Embryonic facial prominence (tissue), 1 donor: ENCODE measurements at regions not wholly inside any gene's neighbourhood (a gene's known extent, or its start where the extent isn't known, plus 50 kb on each side); places are given as distances from the start of the nearest gene placed in this dataset.

Source experiments
- DNase-seq: peaks from one replicate; pipeline ENCODE4 v3.0.0-alpha.2; 2016; ENCODE audit errors: extremely low spot score

DNA sequence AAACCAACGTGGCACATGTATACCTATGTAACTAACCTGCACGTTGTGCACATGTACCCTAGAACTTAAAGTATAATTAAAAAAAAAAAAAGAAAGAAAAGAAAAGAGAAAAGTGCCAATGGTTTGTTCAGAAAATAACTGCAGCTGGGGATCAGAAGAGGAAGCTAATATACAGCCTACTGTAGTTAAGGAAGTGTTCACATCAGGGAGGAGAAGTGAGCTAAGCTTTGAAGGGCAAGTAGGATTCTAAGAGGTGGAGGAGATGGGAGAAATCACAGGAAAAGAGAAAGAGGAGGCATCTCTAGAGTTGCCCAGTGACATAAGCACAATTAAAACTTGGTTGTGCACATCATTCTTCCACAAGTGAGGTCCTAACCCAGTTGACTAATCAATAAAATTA lies 214.4 kb upstream of the DTNBP1 start:
- no peak for DNase-seq

DNA sequence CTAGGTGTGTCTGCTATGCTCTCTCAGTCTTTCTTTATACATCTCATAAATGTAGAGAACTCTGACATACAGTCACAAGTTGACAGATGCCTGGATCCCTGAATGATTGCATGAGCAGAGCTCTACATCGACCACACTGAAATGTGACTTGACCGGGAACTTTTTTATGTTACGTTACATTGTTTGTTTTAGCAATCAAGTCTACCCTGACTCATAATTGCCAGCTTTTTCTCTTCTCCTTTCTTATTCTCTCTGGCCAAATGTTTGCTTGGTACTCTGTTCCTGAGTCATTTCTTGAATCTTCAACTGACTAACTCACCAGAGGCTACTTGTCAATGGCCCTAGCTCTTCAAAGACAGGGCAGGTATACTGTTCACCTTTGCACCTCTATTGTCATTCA lies 213.6 kb upstream of the DTNBP1 start:
- no peak for DNase-seq

DNA sequence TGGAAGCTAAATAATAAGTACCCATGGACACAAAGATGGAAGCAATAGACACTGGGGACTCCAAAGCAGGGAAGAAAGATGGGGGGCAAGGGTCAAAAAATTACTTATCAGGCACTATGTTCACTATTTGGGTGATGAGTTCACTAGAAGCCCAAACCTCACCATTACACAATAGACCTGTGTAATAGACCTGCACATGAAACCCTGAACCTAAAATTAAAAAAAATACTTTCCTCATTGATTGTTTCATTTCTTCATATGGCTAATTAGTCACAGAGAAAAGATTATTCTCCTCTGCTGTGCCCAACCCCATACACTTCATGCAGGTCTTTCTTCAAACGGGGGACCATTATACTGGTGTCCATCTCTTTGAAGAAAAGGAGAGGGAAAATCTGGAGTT lies 213.0 kb upstream of the DTNBP1 start:
- DNase-seq, result no peak

DNA sequence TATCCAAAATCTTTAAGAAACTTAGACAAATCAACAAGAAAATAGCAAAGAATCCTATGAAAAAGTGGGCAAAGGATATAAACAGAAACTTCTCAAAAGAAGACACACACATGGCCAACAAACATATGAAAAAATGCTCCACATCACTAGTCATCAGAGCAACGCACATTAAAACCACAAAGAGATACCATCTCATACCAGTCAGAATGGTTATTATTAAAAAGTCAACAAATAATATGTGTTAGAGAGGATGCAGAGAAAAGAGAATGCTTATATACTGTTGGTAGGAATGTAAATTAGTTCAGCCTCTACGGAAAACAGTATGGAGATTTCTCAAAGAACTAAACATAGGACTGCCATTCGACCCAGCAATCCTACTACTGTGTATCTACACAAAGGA lies 212.0 kb upstream of the DTNBP1 start:
- DNase-seq, result no peak

DNA sequence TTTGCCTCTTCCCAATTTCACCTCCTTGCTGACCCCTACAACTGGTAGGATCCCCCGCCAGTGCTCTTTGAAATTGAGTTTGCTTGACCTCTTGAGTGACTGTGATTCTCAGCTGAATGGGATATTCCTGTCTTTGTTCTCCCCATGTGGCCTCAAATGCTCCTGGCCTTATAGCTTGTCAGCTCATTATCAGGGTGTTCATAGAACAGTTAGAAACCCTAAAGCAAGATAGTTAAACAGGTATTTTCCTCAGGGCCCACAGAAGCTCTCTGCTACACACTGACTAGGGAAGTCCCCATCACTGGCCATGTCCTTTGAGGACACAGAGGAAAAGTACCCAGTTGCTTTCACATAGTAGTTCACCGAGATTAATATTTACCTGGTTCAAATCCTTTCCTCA lies 211.5 kb upstream of the DTNBP1 start:
- DNase-seq, result no peak

DNA sequence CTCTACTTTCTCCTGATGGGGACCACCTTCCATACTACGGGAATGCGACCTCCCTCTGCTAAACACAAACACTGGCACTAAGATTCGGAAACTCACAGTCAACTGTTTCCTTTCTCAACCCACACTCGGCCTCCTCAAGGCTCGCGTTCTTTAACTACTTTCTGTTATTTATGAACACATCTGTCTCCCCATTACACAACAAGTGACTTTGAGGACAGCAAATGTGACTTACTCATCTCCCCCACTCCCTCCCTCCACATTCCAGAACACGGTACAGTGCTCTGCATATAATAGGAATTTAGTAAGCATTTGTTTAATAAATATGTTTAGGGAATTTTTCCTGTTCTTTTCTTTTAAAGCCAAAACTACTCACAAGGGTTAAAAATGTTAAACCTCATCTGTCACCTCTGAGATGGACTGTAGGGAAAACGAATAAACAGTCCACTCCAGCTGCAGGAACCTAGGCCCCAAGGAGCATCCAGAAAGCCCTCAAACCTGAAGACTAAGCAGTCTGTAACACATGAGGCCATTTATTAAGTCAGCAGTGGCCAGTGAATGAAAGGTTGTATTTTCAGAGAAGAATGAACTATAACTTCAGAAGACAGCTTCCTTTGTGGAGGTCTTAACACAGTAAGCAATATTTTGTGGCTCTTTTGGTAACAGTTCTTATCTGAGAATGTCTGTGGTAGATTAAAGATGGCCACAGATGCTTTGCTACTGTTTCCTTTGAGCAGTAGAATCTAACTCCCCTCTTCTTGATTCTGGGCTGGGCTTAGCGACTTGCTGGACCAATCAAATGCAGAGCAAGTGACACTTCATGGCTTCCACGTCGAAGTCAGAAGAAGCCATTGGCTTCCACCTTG lies 209.6 kb upstream of the DTNBP1 start:
- DNase-seq, result no peak

DNA sequence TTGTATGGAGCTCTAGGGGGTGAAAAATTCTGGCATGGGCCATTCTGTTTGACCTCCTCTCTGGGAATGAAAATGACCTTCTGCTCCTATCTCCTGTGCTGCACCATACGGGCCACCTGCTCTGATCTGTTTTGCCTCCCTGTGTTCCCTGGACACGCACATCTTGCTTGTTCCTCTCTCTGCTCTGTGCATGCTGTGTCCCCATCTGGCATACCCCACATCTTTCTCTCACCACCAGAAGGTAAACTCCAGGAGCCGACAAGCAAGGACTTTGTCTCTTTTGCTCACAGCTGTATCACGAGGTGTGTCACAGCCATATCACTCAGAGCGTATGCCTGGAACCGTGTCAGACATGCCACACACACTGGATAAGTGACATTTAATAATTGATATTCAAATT lies 208.4 kb upstream of the DTNBP1 start:
- DNase-seq, result no peak

DNA sequence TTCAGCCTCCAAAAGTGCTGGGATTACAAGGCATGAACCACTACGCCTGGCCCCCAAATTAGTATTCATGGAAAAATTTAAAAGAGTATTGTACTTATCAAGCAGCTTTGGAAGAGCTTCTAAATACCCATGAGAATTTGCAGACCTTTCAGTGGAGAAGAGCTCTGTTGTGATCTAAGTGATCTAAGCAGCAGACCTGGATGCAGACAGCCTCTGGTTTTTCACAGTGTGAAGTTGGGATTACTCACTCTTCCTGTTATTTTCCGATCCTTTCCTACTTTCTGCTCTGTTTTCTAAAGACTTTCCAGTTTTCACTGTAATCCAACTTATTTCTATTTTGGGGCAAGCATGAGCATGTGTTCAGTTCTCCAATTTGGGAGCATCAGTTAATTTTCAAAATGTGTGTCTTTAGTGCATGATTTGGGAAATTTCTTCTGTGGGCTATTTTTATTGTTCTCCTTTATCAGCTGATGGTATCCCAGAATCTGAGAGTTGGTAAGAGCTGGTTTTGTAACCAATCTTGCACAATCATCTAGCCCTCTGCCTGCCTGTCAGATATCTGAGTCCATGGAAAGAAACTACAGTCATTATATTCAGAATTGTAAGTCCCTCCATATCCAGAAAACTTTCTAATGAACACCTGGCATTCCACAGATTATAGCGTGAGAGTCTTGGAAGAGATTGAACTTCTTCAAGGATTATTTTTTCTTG lies 207.7 kb upstream of the DTNBP1 start:
- no peak for DNase-seq

DNA sequence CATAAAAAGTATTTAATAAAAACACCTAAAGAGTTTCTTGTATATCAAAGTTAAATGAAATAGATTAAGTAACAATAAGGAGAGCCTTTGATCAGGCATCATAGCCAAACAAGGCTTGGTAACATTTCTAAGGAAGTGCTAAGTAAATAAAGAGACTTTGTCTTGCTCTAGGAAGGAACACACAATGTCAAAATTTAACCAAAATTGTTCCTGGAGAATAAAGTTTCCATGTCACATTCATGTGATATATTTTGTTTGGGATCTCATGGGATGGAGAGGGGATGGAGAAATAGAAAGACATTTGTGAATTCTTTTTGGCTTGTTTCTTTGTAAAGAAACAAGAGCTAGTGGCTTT lies 201.9 kb upstream of the DTNBP1 start:
- DNase-seq, result no peak

DNA sequence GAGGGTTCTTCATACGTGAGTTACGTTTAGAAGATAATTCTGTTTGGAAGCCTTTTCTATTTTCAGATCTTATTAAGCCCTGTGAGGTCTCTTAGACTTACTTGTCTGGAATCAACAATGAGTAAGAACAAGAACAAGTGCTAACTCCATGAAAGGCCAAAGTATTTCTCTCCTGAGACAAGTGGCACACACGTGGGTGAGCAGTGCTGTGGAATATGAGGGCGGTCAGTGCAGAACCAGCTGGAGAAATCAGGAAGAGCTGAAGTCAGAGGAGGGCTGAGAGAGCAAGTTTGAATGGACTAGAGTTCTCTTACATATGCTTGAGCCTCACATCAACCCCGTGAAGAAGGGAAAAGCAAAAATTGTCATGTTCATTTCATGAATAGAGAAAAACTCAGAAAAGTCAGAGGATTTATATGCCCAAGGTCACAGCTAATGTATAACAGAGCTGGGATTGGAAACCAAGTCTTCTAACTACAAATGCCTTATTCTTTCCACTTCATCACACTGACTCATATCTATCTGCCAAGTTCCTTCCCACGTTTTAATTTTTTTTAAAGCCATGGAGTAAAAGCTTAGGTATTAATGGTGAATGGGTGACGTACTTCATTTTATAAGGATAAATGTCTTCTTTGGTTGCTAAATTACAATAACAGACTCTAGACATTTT lies 201.3 kb upstream of the DTNBP1 start:
- no peak for DNase-seq

DNA sequence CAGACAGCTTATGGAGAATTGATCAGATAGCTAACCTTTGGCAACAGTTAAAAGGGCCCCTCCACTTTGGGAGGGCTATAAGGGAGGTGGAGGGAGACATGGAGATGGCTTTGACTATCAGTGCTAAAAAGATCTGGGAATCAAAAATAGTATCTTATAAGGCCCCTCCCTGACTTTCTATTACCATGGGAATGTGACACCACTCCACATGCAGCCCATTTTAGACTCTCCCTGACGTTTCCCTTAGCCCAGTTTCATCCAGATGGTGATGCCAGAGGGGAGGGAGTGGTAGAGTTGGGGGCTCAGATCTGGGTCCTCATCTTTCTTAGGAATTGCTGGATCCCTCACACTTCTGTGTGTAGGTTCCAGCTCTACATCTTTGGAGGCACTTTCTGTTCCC lies 200.0 kb upstream of the DTNBP1 start:
- DNase-seq, result no peak

DNA sequence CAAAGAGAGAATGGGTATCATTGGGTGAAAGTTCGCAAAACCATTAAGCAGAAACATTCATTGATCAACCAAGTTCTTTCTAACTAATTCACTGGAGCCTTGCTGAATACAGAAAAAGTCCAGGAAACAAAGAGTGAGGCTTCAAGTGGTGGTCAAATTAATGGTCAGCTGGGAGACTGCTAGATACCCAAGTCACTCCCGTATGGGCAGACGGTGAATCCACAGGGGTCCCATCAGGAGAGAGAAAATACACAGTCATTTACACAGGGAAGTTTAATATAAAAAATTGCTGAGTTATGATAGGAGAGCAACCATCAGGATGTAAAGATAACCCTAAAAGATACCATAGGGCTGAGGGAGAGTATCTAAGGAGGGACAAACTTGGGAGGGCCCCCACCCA lies 198.7 kb upstream of the DTNBP1 start:
- DNase-seq, result no peak

DNA sequence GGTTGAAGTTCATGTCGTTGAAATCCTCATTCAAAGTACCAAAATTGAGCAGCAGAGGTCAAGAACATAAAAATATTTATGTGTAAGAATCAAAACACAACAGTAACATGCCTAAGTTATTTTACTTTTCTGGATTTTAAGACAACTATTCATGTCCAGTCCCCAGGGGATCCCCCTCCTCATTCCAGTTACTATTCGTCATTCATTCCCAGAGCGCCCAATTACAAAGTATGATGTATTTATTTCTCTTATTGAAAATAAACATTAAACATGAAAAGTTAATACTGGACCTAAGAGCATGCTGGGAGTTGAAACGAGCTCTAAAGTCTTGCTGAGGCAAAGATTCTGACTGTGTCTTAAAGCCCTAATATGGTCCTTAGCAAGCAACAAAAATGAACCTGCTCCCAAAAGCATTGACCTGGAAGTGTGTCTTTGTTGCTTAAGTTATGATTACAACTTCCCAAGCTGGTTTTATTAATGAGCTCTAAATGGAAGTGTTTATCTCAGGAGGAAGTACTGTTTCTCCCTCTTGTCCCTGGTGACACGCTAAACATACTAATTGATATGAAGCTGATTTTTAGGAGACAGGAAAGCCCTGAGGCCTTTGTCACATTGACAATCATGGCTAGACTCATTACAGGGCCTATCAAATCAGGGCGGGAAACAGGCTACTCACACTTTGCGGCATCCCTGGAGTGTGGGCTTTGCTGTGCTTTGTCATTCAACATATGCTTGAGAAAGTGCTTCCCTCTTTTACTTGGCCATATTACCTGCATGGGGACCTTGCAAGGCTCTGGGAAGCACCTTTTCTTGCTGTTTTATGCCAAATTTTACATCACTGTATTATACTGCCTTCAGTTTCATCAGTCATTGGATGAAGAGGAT lies 192.2 kb upstream of the DTNBP1 start:
- DNase-seq, result no peak

DNA sequence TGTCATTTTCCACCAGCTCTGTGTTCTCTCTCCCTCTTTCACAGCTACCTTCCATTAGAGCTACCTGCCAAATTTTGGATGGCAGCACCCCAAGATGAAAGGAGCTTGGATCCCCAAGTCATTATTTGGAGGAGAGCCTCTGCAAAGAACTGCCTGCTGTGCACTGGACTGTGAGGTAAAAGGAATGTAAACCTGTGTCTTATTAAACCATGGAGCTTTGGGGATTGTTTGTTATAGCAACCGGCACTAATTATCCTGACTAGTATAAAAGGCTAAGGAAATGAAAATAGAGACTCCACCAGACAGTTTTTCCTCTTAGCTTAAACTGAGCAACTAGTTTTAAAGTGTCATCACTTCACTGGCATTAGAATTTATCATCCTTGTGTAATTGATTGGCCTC lies 191.6 kb upstream of the DTNBP1 start:
- DNase-seq, result no peak

DNA sequence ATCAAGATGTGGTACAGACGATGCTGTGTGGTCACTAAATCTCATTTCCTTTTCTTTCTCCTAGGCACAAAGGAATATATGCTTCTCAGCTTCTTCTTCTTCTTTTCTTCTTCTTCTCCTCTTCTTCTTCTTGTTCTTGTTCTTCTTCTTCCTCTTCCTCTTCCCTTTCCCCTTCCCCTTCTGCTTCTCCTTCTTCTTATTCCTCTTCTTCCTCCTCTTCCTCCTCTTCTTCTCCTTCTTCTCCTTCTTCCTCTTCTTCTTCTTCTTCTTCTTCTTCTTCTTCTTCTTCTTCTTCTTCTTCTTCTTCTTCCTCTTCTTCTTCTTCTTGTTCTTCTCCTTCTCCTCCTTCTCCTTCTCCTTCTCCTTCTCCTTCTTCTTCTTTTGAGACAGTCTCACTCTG lies 190.4 kb upstream of the DTNBP1 start:
- DNase-seq, result no peak

DNA sequence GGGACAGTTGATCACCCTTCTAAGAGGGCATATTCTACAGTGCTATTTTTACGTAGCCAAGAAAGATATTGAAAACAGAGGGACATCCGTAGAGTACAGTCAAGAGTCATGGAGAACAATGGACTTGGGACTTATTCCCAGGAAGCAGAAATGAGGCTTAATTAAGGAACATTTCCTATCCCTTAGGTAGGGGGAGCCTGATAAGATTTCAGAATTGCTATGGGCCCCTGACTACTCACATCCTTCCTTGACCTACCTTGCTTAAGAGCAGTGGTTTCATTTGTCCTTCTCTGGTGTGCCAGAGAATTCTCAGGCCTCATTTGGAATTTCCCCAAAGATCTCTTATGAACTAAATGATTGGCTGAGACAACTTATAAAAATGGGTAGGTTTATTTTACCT lies 189.5 kb upstream of the DTNBP1 start:
- no peak for DNase-seq

DNA sequence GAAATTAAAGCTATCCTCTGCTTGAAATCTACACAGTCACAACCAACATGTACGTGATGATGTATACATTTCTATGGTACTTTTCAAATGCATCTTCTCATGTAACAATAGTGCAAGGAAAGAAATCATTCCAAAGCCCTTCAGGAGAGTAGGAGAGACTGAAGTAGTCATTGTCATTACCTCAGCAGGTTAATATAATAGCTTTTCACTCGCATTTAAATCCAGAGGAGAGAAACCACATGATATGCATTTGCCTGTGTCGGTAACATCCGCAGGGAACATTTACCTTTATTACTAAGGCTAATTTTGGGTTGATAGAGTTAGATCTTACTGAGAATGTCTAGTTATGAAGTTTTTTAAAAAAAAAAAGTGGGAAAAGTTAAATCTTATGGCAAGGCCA lies 186.6 kb upstream of the DTNBP1 start:
- no peak for DNase-seq

DNA sequence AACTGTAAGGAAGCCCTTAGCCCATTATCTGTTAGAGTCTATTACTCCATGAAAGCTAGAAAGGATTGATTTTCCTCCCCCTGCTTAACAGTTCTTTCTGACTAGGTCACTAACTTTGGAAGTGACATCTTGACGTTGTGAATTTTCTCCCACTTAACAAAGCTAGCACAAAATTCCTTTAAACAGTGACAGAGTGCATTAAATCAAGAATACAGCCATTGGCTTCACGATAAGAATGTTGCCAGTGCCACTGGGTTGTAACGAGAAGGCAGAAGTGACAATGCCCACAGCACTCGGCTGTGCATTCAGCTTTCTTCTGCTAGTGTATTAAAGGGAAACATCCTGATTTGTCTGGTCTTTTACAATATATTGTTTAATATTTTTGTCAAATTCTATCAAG lies 182.7 kb upstream of the DTNBP1 start:
- DNase-seq, result no peak

DNA sequence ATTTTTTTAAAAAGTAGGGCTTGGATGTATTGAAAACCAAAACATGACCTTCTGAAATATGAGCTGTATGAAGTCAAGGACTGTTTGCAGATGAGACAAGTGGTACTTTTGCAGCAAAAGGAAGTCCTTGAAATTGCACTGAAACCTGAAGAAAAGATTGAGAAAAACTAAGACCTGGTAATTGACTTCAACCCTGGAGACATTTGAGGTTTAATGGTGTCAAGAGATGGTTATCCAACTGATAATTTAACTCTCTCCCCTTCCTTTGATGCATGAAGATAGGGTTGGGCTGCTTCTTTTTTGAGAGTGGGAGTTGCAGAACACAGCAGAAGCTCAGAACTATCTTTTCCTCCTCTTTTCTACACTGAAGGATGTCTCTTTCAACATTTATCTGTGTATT lies 180.9 kb upstream of the DTNBP1 start:
- no peak for DNase-seq

DNA sequence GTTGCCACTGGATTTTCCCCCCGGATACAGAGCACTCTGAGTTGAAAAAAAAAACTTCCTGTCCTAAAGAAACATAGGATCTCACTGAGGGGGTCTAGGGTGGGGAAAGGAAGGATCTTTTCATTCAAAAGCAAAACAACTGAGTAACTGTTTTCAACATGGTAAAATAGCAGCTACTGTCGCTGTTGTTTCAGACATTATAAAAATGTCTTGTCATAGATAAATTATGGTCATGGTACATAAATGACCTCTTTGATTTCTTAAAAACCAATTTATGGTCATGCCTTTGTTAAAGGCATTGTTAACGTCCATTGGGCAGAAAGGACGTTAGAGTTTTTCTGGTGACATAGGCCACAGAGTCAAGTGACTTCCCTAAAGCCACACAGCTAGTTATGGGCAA lies 180.4 kb upstream of the DTNBP1 start:
- no peak for DNase-seq

DNA sequence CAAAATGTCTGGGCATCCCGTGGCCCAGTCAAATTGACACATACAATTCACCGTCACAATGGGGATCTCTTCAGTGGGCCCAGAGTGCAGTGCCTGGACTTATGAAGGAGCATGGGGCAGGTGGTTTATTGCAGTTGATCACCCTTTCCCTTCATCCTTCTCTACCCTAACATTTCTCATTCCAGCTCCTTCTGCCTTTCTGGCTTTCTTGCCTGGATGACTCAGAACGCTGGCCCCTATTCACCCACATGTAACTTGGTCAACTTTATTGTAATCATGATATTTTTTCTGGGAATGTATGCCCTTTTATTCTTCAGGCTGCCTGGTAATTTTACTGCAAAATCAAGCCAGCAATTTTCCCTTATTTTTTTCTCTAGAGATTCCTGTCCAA lies 179.9 kb upstream of the DTNBP1 start:
- DNase-seq, result no peak
